GM21447 (cell line): ENCODE measurements at regions not wholly inside any gene's neighbourhood (a gene's known extent, or its start where the extent isn't known, plus 50 kb on each side); places are given as distances from the start of the nearest gene placed in this dataset.
"Not testable (repeated sequence)": the region's sequence is repeated elsewhere in the genome, so short reads cannot be mapped to it uniquely, and the experiment has no call there.

Experiments
- ATAC-seq: cut with Tn5 transposase; IDR thresholded peaks from one replicate; pipeline ENCODE4 v1.9.1; 2021; ENCODE audit not compliant: unreplicated experiment

DNA sequence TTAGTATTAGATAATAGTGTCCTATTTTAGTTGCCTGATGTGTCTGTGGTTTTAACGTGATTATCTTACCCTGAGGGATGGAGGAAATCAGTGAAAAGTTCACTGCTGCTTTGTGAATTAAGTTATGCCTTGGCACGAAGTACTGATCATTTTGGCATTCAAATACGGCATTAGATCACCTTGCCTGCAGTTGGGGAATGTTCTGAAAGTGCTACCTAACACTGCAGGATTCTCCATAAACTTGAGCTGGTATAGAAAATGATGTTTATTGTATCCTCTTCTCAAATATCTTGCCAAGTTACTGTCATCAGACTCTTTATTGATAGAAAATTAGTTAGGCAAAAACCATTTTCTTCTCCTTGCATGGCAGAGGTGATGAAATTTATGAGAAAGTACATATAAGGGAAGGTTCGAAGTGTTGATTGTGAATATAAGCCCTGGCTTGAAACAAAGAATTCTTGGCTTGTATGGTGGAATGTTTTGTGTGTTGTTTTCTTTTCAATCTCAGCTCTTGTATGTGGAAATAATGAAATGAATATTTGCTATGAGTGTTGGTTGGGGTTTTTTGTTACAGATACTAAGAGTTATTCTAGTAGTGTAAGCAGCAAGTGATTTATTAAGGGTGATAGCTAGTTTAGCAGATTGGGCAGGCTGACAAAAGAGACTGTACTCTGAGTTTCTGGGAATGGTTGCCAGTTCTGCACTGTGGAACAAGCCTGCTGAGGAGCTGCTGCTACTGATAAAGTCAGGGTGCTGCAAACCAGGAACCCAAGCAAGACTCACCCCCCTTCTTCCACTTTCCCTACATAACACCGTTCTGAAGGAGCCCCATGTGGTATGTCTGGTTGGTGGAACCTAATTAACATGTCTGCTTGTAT is 448.3 kb downstream of the PCNX1 start:
- peak; percentile 53 for ATAC-seq

DNA sequence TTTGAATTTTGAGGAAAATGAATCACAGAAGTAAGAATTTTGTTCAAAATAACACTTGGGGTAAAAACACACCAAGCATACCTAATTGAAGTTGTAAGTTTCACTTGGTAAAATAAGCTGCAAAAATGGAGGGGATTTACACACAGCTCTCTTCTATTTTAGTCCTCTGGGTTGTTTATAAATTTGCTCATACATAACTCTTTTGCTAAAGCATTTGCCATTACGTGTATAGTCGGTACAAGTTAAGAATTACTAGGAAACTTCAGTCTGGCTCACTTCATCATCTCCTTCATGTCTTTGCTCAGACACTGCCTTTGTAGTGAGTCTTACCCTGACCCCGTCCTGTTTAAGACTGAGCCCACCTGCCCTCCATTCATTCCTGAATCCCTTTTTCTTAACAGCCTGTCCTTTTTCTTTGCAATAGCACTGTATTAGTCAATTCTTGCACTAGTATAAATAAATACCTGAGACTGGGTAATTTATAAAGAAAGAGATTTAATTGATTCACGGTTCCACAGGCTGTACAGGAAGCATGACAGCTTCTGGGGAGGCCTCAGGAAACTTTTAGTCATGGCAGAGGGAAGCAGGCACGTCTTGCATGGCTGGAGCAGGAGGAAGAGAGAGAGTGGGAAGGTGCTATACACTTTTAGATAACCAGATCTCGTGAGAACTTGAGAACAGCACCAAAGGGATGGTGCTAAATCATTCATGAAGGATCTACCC is 451.1 kb downstream of the PCNX1 start:
- ATAC-seq = no peak

- ATAC-seq = not testable (repeated sequence)
Observed at GRCh38 chr14:71358932-71359421, 451.7 kb downstream of the PCNX1 start.

- no peak for ATAC-seq
Observed at GRCh38 chr14:71359823-71360222, 452.6 kb downstream of the PCNX1 start.

- no peak for ATAC-seq
Observed at GRCh38 chr14:71361336-71361735, 454.1 kb downstream of the PCNX1 start.

GRCh38 chr14:71361874-71362273 is 454.6 kb downstream of the PCNX1 start:
- no peak for ATAC-seq

DNA sequence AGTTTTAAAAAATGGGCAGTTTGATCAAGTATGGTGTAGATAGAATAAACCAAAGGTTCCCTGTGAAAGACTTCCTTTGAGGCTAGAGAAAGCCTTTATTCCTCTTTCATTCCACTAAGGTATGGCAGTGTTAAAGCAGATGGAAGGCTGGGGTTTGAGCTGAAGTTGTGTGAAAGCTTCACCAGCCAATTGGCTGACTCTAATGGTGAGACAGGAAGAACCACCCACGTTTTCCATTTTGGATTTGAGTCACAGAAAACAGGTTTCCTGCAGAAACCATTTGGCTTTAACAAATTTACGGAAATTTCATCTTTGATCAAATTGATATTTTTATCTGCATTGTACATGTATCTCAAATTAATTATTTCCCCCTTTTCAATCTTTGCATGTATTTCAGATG is 455.0 kb downstream of the PCNX1 start:
- ATAC-seq = no peak

GRCh38 chr14:71362920-71363584 is 455.8 kb downstream of the PCNX1 start:
- ATAC-seq = no peak

DNA sequence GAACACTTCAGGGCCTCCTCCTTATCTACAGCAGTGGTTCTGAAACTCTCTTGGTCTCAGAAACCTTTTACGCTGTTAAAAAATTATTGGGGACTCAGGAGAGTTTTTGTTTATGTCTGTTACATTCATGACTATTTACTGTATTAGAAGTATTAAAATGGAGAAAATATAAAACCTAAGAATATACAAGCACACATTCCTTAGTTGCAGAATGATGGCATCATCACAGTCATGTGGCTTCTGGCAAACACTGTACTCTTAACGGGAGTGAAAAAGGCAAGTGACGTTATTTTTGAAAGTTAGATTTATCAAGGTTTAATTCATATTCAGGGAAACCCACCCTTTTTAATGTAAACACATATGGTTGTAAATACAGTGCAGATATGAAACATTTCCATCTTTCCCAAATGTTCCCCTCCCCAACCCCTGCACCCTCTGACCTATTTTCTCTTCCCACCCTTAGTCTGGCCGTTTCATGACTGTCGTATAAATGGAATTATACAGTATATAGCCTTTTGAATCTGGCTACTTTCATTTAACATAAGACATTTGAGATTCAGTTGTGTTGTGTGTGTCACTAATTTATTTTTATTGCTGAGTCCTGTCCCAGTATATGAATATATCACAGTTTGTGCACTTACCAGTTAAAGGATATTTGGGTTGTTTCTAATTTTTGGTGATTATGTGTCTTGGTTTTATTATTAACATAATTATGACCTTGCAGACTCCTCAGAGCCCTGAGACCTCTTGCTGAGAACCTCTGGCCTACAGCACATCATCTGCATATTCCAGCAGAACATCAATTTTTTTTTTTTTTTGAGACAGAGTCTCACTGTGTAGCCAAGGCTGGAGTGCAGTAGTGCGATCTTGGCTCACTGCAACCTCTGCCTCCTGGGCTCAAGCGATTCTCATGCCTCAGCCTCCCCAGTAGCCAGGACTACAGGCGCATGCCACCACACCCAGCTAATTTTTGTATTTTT is 457.0 kb downstream of the PCNX1 start:
- ATAC-seq = no peak

- no peak for ATAC-seq
Observed at GRCh38 chr14:71365361-71365760, 458.1 kb downstream of the PCNX1 start.

GRCh38 chr14:71366861-71367260 is 459.6 kb downstream of the PCNX1 start:
- ATAC-seq = no peak

GRCh38 chr14:71371711-71372396 is 464.6 kb downstream of the PCNX1 start:
- peak; percentile 72 for ATAC-seq

DNA sequence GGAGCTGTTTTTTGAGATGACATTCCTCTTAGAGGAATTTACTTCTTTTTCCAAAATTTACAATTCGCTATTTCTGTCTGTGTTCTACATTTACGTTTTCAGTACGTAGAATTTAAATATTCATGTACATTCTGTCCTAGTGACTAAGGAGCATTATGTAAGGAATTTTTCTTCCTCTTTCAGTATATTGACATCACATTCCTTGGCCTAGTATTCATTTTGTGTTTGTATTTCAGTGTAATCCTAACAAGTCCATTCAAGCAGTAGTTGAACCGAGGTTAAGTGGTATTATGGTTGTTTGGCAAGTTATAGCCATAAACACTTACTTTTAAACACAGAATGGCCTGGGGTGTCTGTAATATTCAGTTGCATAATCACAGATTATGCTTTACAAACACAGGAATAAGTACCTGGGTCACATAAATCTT is 465.2 kb downstream of the PCNX1 start:
- ATAC-seq = no peak

DNA sequence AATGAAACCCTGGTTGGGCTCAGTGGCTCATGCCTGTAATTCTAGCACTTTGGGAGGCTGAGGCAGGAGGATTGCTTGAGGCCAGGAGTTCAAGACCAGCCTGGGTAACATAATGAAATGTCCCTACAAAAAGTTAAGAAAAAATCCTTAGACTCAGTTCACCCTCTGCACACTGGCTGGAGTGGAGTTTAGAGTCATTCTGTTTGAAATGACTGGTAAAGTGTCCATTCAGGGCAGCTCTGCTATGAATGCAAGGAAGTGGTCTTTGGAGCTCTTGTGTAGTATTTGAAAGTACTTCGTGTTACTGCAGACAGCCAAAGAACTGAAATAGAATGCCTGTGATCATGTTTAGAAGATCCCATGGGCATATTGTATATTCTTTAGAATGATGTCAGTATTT is 466.5 kb downstream of the PCNX1 start:
- no peak for ATAC-seq

DNA sequence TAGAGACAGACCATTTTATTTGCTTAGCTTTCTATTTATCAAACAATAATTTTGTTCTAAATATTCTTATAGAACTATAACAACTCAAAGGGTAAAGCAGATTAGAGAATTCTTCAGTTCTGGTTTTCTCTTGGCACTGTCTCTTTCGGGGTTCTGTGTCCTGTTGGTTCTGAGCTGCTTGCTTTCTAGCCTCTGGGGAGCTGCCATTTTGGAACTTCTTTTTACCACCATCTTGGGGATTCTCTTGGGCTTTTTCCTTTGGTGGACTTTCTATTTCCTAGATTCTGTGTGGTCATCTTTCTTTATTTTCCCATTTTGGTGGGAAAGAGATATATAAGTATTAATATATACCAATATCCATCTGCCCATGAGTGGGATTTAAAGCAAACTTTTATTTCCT is 467.7 kb downstream of the PCNX1 start:
- ATAC-seq = no peak

- no peak for ATAC-seq
Observed at GRCh38 chr14:71377099-71377498, 469.8 kb downstream of the PCNX1 start.

DNA sequence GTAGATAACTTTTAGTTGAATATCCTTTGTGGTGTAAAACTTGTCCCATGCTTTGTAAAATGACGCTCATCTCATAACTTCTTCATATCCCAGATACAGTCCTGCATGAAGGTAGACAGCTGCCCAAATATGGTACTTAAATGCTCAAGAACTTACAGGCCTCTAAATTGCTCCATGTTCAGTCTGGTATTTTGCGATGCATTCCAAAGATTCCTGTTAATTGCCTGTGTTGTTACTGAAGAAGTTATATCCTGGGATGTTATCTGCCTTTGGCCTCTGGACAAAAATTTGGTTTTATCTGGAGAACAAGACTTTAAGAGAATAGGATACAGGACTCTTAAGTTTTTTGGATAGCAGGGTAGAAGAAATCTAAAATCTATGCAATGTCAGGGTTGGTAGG is 473.0 kb downstream of the PCNX1 start:
- no peak for ATAC-seq

DNA sequence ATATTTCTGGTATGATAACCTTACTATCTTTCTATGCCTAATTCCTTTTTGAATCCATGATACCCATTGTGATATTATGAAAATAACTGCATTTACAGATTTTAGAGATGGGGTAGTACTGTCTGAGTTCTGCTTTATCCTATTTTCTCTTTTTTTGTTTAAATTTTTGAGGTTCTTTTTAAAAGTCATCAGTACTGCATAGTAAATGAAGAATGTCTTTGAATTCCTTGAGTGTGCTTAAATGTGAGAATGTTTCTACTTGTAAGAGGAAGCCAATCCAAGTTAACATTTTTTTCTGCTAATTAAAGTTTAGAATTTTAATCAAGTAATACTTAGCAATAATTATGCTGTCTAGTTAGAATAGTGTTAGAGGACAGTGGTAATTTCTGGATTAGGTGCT is 474.6 kb downstream of the PCNX1 start:
- ATAC-seq = no peak

DNA sequence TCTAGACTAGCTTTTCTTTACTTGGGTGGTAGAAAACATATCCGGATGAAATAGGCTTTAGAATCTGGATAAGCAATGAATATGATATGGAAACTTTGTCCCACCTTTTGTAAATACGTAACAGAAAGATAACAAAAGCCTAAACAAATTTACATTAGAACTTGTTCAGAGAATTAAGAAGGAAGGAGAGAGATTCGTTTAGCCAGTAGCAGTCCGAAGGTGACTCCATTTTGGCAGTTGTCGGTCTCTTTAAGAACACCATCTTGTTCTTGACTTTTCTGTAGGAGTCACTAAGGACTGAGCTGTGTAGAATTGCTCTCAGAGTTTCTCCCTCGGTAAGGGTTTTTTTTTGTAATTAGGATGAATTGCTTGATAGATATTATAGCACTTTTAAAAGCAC is 475.1 kb downstream of the PCNX1 start:
- ATAC-seq = no peak

DNA sequence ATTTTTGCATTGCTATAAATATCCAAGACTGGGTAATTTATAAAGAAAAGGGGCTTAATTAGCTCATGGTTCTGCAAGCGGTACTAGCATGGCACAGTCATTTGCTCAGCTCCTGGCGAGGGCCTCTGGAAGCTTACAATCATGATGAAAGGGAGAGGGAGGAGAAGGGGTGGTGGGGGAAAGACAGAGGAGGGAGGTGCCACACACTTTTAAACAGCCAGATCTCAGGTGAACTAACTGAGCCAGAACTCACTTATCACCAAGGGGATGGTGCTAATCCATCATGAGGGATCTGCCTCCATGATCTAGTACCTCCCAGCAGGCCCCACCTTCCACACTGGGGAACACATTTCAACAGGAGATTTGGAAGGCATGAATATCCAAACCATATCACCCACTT is 476.3 kb downstream of the PCNX1 start:
- ATAC-seq = no peak
